ENCODE measurements at regions not wholly inside any gene's neighbourhood (a gene's known extent, or its start where the extent isn't known, plus 50 kb on each side); places are given as distances from the start of the nearest gene placed in this dataset.

DNA sequence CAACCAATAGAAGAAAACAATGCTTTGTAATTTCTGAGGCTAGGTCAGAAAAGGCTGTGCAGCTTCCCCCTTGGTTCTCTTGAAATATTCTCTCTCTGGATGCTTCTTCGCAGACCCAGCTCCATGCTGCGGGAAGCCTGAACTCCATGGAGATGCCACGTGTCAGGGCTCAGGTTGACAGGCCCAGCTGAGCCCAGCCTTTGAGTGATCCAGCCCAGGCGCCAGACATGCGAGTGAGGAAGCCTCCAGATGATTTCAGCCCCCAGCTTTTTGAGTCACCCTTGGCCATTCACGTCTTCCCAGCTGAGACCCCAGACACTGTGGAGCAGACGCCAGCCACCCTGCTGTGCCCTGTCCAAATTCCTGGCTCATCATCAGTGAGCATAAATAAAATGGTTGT lies 378.4 kb upstream of the NRP1 start:
- no peak overlapping the region for H3K4me3 ChIP-seq (ENCODE audit: low read length)
- DNase-seq (ENCODE audit: low read depth): no peak
- TF ChIP-seq, protein P1, sequence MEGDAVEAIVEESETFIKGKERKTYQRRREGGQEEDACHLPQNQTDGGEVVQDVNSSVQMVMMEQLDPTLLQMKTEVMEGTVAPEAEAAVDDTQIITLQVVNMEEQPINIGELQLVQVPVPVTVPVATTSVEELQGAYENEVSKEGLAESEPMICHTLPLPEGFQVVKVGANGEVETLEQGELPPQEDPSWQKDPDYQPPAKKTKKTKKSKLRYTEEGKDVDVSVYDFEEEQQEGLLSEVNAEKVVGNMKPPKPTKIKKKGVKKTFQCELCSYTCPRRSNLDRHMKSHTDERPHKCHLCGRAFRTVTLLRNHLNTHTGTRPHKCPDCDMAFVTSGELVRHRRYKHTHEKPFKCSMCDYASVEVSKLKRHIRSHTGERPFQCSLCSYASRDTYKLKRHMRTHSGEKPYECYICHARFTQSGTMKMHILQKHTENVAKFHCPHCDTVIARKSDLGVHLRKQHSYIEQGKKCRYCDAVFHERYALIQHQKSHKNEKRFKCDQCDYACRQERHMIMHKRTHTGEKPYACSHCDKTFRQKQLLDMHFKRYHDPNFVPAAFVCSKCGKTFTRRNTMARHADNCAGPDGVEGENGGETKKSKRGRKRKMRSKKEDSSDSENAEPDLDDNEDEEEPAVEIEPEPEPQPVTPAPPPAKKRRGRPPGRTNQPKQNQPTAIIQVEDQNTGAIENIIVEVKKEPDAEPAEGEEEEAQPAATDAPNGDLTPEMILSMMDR (conservative IDR thresholded peaks at IDR 0.05; ENCODE audit: low read length): no peak

DNA sequence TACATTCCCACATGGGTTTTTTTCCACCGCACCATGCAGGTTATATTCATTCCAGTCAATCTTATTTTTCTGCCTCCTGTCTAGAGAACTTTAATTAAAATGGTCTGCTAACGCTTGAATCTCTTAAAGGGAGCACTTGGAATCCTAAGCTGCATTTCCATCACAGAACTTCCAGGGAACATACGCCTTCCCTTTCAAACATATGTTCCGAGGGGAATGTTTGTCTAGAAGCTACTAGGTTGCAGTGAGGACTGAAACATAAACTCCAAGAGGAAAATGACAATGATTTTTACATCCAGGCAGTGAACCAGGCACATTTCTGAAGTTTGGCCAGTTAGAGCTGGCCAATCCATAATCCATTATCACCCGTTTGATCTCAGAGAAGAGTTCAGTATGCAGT lies 375.5 kb upstream of the NRP1 start:
- no peak overlapping the region for H3K4me3 ChIP-seq (ENCODE audit: low read length)
- TF ChIP-seq, protein P1 (conservative IDR thresholded peaks at IDR 0.05; ENCODE audit: low read length): no peak
- no peak for DNase-seq (ENCODE audit: low read depth)

DNA sequence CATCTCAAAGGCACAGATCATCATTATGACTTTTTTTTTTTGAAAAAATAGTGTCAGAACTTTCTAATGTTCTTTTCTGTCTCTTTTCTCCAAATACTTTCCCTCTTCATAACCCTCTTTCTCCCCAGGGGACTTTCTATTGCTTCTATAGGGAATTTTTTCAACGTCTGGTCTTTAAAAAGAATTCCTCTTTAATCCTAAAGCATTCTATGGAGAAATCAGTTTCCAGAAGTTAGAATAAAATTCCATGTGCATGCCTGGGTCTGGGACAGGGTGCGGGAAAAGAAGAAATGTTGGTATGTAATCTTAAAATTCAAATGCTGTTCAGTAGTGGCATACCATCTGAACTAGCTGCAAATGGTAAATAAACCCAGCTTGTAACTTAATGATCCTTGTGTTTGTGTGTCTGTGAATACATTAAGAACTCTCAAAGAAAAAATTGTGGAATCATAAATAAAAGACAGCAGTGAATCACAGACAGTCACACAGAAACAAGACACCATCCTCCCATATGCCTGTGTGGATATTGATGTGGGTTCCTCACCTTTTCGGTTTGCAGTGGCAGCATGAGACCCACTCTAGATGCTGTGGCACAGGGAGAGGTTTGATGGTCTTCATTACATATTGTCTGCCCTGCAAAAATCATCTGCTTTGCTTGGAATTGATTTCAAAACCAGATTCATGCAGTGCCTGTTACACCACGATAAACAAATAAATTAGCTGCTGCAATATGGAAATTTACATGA lies 374.7 kb upstream of the NRP1 start:
- TF ChIP-seq, protein P1 (conservative IDR thresholded peaks at IDR 0.05; ENCODE audit: low read length): no peak

DNA sequence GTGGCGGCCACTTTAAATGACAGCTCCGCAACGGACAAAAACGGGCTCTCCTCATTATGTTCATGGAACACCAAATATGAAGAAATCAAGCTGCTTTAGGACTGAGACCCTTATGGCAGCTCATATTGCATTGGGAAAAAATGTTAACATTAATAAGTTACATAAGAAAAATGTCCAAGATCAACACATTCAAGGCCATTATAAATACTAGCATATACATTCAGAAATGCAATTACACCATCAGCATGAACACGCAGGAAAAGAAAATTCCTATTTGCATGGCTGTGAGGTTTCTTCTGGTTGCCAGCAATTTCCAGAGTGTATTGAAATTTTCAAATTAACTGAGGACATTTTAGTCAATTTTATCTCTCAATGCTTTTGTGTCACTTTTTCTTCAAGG lies 374.1 kb upstream of the NRP1 start:
- TF ChIP-seq, protein P1 (conservative IDR thresholded peaks at IDR 0.05; ENCODE audit: low read length): no peak
- no peak for DNase-seq (ENCODE audit: low read depth)
- H3K4me3 ChIP-seq (ENCODE audit: low read length): no peak overlapping the region

More for the DNA sequence above, 374.7 kb upstream of the NRP1 start:
- DNase-seq (ENCODE audit: low read depth): no peak
- H3K4me3 ChIP-seq (ENCODE audit: low read length): no peak overlapping the region

DNA sequence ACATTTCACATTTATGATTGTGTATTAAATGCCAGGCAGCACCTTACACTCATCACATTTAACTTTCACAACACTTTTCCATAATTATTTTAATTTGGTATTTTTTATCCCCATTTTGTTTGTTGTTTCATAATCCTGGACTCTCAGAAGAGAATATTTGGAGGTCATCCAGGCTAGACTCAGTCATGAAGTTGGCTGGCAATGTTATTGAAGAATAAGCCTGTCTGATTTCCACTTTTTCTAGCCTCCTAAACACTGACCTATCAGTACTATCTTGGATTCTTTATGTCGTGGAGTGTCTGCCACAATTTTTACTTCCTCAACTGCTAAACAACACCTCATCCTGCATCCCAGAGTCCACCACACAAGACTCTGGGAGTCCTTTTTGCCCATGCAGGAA lies 372.3 kb upstream of the NRP1 start:
- no peak overlapping the region for H3K4me3 ChIP-seq (ENCODE audit: low read length)
- peak; percentile 75 for DNase-seq (ENCODE audit: low read depth)
- TF ChIP-seq, protein P1 (conservative IDR thresholded peaks at IDR 0.05; ENCODE audit: low read length): no peak

DNA sequence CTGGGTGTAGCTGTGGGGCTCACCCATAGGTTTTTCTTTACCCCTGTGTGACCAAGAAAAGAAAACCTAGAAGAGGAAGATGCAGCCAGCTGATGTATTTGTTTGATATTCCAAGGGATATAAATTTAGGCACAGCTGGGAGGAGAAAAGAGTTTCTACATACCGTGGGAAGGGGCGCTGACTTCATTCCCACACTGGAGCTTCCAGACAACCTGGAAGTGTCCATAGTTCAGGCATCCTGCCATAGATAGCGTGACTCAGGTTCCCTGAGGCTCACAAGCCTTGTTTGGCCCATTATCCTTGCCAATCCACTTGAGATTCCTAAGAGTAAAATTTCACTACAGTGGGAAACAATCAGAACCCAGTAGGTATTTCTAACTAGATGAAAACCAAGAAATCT lies 371.7 kb upstream of the NRP1 start:
- TF ChIP-seq, protein P1 (conservative IDR thresholded peaks at IDR 0.05; ENCODE audit: low read length): no peak
- DNase-seq (ENCODE audit: low read depth): peak; percentile 95

DNA sequence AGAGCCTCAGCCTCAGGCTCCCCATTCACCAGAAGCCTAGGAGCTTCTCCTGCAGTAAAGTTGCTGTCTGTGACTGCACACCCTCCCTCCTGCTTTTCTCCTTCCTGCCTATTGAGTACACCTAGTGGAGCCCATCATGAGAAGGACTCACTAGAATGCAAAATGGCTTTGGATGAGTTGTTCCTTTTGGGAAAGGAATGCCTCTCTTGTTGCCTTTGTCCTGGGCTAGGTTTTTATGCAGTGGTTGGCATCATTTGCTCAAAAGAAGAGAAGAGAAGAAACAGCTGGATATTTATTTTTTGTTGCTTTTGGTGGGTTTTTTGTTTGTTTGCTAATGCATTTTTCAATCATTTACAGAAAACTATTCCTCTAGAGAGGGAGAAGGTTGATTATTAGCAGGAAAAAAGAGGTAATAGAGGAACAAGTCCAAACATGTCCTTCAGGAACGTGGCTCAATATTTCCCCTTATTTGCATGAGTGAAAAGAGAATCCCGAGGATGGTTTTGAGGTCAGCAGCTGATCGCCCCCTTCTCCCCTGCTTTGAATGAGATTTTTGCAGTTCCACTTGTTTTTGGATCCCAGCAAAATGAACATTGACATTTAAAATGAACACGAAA lies 369.9 kb upstream of the NRP1 start:
- DNase-seq (ENCODE audit: low read depth): no peak
- TF ChIP-seq, protein P1 (conservative IDR thresholded peaks at IDR 0.05; ENCODE audit: low read length): no peak

More for the DNA sequence above, 371.7 kb upstream of the NRP1 start:
- H3K4me3 ChIP-seq (ENCODE audit: low read length): no peak overlapping the region

More for the DNA sequence above, 369.9 kb upstream of the NRP1 start:
- no peak overlapping the region for H3K4me3 ChIP-seq (ENCODE audit: low read length)
